ENCODE measurements at regions not wholly inside any gene's neighbourhood (a gene's known extent, or its start where the extent isn't known, plus 50 kb on each side); places are given as distances from the start of the nearest gene placed in this dataset.

DNA sequence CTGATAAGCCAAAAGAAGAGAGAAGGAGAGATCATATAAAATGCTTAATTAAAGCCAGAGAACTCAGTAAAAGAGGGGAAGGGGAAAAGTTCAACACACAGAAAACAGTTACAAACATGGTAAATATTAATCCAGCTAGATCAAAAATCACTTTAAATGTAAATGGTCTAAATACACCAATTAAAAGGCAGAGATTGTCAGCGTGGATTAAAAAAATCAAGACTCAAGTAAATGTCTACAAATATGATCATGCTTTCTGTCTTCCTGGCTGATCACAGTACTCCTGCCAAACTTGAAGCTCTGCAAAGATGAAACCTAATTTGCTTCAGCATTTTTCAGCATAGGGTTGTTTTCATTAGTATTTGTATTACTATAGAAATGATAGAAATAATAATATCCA, 54.6 kb upstream of the RNF32 start:
- TF ChIP-seq, protein P1, sequence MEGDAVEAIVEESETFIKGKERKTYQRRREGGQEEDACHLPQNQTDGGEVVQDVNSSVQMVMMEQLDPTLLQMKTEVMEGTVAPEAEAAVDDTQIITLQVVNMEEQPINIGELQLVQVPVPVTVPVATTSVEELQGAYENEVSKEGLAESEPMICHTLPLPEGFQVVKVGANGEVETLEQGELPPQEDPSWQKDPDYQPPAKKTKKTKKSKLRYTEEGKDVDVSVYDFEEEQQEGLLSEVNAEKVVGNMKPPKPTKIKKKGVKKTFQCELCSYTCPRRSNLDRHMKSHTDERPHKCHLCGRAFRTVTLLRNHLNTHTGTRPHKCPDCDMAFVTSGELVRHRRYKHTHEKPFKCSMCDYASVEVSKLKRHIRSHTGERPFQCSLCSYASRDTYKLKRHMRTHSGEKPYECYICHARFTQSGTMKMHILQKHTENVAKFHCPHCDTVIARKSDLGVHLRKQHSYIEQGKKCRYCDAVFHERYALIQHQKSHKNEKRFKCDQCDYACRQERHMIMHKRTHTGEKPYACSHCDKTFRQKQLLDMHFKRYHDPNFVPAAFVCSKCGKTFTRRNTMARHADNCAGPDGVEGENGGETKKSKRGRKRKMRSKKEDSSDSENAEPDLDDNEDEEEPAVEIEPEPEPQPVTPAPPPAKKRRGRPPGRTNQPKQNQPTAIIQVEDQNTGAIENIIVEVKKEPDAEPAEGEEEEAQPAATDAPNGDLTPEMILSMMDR (IDR thresholded peaks at IDR 0.05), result no peak
- TF ChIP-seq TP53 (CRISPR knock-in tag; IDR thresholded peaks at IDR 0.05), result no peak
- TF ChIP-seq, protein P2, sequence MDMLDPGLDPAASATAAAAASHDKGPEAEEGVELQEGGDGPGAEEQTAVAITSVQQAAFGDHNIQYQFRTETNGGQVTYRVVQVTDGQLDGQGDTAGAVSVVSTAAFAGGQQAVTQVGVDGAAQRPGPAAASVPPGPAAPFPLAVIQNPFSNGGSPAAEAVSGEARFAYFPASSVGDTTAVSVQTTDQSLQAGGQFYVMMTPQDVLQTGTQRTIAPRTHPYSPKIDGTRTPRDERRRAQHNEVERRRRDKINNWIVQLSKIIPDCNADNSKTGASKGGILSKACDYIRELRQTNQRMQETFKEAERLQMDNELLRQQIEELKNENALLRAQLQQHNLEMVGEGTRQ (IDR thresholded peaks at IDR 0.05), result no peak
- TF ChIP-seq KDM5A (IDR thresholded peaks at IDR 0.05), result no peak
- no peak for TF ChIP-seq POLR2A (IDR thresholded peaks at IDR 0.05; ENCODE audit: low read length)
- no peak for TF ChIP-seq EP300 (IDR thresholded peaks at IDR 0.05)
- no peak for TF ChIP-seq RAD21 (conservative IDR thresholded peaks at IDR 0.05 in 1 of 2, IDR thresholded peaks at IDR 0.05 in 1 of 2)
- TF ChIP-seq MAFK (IDR thresholded peaks at IDR 0.05; ENCODE audit: partially characterized antibody), result no peak
